ENCODE measurements at regions not wholly inside any gene's neighbourhood (a gene's known extent, or its start where the extent isn't known, plus 50 kb on each side); places are given as distances from the start of the nearest gene placed in this dataset.

DNA sequence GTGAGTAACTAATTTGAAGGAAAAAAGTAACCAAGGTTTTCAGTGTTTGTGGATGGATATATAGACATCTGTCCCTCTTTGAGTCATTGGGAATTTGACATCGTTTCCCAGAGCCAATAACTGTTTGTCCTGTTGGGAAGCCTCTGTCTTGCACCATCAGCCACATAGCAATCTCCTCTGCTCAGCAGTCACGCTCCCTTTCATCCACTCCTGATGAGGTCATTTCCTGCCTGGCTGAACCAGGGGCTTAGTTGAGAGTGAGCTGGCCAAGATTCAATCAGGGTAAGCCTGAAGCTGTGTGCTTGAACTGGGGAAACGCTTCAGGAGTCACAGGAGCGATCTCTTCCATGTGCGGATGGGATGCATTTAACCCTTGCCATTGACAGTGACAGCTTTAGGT, 121.5 kb upstream of the FOXQ1 start:
- TF ChIP-seq ELF1 (IDR thresholded peaks at IDR 0.05) (no peak), SMC3 (IDR thresholded peaks at IDR 0.05; ENCODE audit: low read depth, low read length) (no peak), EZH2phosphoT487 (IDR thresholded peaks at IDR 0.05; ENCODE audit: borderline replicate concordance, low read depth) (no peak), YY1 (IDR thresholded peaks at IDR 0.05; ENCODE audit: low read depth) (no peak), POLR2AphosphoS5 (IDR thresholded peaks at IDR 0.05; ENCODE audit: low read depth, low read length) (no peak), EP300 (IDR thresholded peaks at IDR 0.05; ENCODE audit: borderline replicate concordance in 1 of 2, low read depth in 1 of 2, low read length in 1 of 2) (no peak), NRF1 (IDR thresholded peaks at IDR 0.05; ENCODE audit: low read depth, low read length) (no peak), JUND (IDR thresholded peaks at IDR 0.05) (no peak), TEAD4 (IDR thresholded peaks at IDR 0.05; ENCODE audit: borderline replicate concordance, insufficient read depth) (no peak), RFX5 (IDR thresholded peaks at IDR 0.05; ENCODE audit: low read length) (no peak)
- TF ChIP-seq, protein P1, sequence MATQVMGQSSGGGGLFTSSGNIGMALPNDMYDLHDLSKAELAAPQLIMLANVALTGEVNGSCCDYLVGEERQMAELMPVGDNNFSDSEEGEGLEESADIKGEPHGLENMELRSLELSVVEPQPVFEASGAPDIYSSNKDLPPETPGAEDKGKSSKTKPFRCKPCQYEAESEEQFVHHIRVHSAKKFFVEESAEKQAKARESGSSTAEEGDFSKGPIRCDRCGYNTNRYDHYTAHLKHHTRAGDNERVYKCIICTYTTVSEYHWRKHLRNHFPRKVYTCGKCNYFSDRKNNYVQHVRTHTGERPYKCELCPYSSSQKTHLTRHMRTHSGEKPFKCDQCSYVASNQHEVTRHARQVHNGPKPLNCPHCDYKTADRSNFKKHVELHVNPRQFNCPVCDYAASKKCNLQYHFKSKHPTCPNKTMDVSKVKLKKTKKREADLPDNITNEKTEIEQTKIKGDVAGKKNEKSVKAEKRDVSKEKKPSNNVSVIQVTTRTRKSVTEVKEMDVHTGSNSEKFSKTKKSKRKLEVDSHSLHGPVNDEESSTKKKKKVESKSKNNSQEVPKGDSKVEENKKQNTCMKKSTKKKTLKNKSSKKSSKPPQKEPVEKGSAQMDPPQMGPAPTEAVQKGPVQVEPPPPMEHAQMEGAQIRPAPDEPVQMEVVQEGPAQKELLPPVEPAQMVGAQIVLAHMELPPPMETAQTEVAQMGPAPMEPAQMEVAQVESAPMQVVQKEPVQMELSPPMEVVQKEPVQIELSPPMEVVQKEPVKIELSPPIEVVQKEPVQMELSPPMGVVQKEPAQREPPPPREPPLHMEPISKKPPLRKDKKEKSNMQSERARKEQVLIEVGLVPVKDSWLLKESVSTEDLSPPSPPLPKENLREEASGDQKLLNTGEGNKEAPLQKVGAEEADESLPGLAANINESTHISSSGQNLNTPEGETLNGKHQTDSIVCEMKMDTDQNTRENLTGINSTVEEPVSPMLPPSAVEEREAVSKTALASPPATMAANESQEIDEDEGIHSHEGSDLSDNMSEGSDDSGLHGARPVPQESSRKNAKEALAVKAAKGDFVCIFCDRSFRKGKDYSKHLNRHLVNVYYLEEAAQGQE (IDR thresholded peaks at IDR 0.05; ENCODE audit: low read depth, low read length) = no peak
- TF ChIP-seq, protein P2, sequence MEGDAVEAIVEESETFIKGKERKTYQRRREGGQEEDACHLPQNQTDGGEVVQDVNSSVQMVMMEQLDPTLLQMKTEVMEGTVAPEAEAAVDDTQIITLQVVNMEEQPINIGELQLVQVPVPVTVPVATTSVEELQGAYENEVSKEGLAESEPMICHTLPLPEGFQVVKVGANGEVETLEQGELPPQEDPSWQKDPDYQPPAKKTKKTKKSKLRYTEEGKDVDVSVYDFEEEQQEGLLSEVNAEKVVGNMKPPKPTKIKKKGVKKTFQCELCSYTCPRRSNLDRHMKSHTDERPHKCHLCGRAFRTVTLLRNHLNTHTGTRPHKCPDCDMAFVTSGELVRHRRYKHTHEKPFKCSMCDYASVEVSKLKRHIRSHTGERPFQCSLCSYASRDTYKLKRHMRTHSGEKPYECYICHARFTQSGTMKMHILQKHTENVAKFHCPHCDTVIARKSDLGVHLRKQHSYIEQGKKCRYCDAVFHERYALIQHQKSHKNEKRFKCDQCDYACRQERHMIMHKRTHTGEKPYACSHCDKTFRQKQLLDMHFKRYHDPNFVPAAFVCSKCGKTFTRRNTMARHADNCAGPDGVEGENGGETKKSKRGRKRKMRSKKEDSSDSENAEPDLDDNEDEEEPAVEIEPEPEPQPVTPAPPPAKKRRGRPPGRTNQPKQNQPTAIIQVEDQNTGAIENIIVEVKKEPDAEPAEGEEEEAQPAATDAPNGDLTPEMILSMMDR (IDR thresholded peaks at IDR 0.05) = no peak
- TF ChIP-seq, protein P3, sequence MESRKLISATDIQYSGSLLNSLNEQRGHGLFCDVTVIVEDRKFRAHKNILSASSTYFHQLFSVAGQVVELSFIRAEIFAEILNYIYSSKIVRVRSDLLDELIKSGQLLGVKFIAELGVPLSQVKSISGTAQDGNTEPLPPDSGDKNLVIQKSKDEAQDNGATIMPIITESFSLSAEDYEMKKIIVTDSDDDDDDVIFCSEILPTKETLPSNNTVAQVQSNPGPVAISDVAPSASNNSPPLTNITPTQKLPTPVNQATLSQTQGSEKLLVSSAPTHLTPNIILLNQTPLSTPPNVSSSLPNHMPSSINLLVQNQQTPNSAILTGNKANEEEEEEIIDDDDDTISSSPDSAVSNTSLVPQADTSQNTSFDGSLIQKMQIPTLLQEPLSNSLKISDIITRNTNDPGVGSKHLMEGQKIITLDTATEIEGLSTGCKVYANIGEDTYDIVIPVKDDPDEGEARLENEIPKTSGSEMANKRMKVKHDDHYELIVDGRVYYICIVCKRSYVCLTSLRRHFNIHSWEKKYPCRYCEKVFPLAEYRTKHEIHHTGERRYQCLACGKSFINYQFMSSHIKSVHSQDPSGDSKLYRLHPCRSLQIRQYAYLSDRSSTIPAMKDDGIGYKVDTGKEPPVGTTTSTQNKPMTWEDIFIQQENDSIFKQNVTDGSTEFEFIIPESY (IDR thresholded peaks at IDR 0.05; ENCODE audit: borderline replicate concordance, low read depth) = no peak

All from SK-N-SH (cell line).